SK-N-SH (cell line): ENCODE measurements at regions not wholly inside any gene's neighbourhood (a gene's known extent, or its start where the extent isn't known, plus 50 kb on each side); places are given as distances from the start of the nearest gene placed in this dataset.

ENCODE experiments used
- CTCF ChIA-PET: fragments of 300-600, 350-600 bp; formaldehyde crosslinking; extraction: SDS; loops from one replicate; lab custom pipeline; 2021; lab: Yijun Ruan, JAX
- POLR2A ChIA-PET: fragments of 350-600 bp; sonication (Branson Sonifier 250); formaldehyde crosslinking; extraction: SDS; loops from one replicate; lab custom pipeline; 2020; ENCODE audit warnings: antibody characterized with exemption, inconsistent platforms; lab: Yijun Ruan, JAX
- DNase-seq: peaks from one replicate; pipeline ENCODE4 v3.0.0; 2012
- H2AFZ ChIP-seq: fragments of 200-600 bp; sonication (generic); 2 replicates; pipeline ENCODE4 v1.8.1; 2016; ENCODE audit warnings: antibody characterized with exemption, mild to moderate bottlenecking, low read depth
- H3F3A ChIP-seq: fragments of 200-600 bp; sonication (generic); replicated peaks from 2 replicates; pipeline ENCODE3; 2016; ENCODE audit warnings: antibody characterized with exemption, mild to moderate bottlenecking; ENCODE audit not compliant: insufficient read depth
- H3K27ac ChIP-seq, 2 experiments: fragments of 200-500 bp in 1 of 2; fragments of 200-600 bp in 1 of 2; sonication (Bioruptor generic) in 1 of 2; sonication (generic), shearing (Covaris generic) in 1 of 2; 2 replicates each; pipeline versions ENCODE4 v1.5.1 to v1.6.1; 2014 to 2016; ENCODE audit warnings: low read depth in 2 of 2, inconsistent platforms in 1 of 2, low read length in 1 of 2, mild to moderate bottlenecking in 1 of 2, mixed read lengths in 1 of 2
- H3K27me3 ChIP-seq: fragments of 200-600 bp; sonication (generic), shearing (Covaris generic); 2 replicates; pipeline ENCODE4 v1.6.1; 2016; ENCODE audit warnings: mixed run types; ENCODE audit not compliant: insufficient read depth
- H3K36me3 ChIP-seq, 2 experiments: fragments of 200-500 bp in 1 of 2; fragments of 200-600 bp in 1 of 2; sonication (Bioruptor generic) in 1 of 2; sonication (generic) in 1 of 2; replicated peaks in 1 of 2; 2 replicates each; pipeline versions ENCODE3 to v1.5.1; 2014 to 2016; ENCODE audit warnings: low read length in 1 of 2, mild to moderate bottlenecking in 1 of 2; ENCODE audit not compliant: insufficient read depth in 2 of 2, control insufficient read depth in 1 of 2
- H3K4me1 ChIP-seq, 2 experiments: fragments of 200-500 bp in 1 of 2; fragments of 200-600 bp in 1 of 2; sonication (Bioruptor generic) in 1 of 2; sonication (generic), shearing (Covaris generic) in 1 of 2; 2 replicates each; pipeline versions ENCODE4 v1.5.1 to v1.6.1; 2014 to 2016; ENCODE audit warnings: low read depth in 1 of 2, low read length in 1 of 2, mixed run types in 1 of 2; ENCODE audit not compliant: insufficient read depth in 2 of 2, control insufficient read depth in 1 of 2
- H3K4me2 ChIP-seq: fragments of 200-600 bp; sonication (generic), shearing (Covaris generic); 2 replicates; pipeline ENCODE4 v1.6.1; 2017; ENCODE audit warnings: mixed run types
- H3K4me3 ChIP-seq, 2 experiments: fragments of 200-500 bp in 1 of 2; fragments of 200-600 bp in 1 of 2; sonication (Bioruptor generic) in 1 of 2; sonication (generic), shearing (Covaris generic) in 1 of 2; 2 replicates each; pipeline versions ENCODE4 v1.5.1 to v1.8.1; 2014 to 2016; ENCODE audit warnings: low read depth in 2 of 2, inconsistent platforms in 1 of 2, low read length in 1 of 2, mild to moderate bottlenecking in 1 of 2, mixed read lengths in 1 of 2, moderate library complexity in 1 of 2
- H3K79me2 ChIP-seq: fragments of 200-600 bp; sonication (generic); 2 replicates; pipeline ENCODE4 v1.8.1; 2017; ENCODE audit warnings: mild to moderate bottlenecking; ENCODE audit not compliant: insufficient read depth
- H3K9ac ChIP-seq: fragments of 200-600 bp; sonication (generic); 2 replicates; pipeline ENCODE4 v1.6.1; 2017; ENCODE audit warnings: mixed run types
- H3K9me2 ChIP-seq: fragments of 200-600 bp; sonication (generic); 2 replicates; pipeline ENCODE4 v1.6.1; 2017; ENCODE audit warnings: mixed run types
- H3K9me3 ChIP-seq: fragments of 200-600 bp; sonication (generic); 2 replicates; pipeline ENCODE4 v1.6.1; 2017; ENCODE audit warnings: mixed run types, mild to moderate bottlenecking, moderate library complexity
- H4K20me1 ChIP-seq: fragments of 200-600 bp; sonication (generic); 2 replicates; pipeline ENCODE4 v1.6.1; 2017; ENCODE audit warnings: mild to moderate bottlenecking, mixed run types; ENCODE audit not compliant: insufficient read depth
- CHD2 ChIP-seq: fragments of 150-350 bp; IDR thresholded peaks from 2 replicates; pipeline ENCODE4 v1.6.1; 2018; ENCODE audit warnings: low read length; ENCODE audit not compliant: partially characterized antibody
- CTCF ChIP-seq: fragments of 200-600 bp; sonication (generic); IDR thresholded peaks from 2 replicates; pipeline ENCODE4 v1.6.1; 2017; ENCODE audit warnings: antibody characterized with exemption, mild to moderate bottlenecking, moderate library complexity
- ELF1 ChIP-seq: IDR thresholded peaks from 2 replicates; pipeline ENCODE4 v1.4.0; 2012
- EP300 ChIP-seq, 2 experiments: IDR thresholded peaks; 2 replicates each; pipeline versions ENCODE4 v1.4.0 to v1.6.1; 2012; ENCODE audit warnings: borderline replicate concordance in 1 of 2, low read depth in 1 of 2, low read length in 1 of 2
- EZH2phosphoT487 ChIP-seq: fragments of 200-600 bp; sonication (generic); IDR thresholded peaks from 2 replicates; pipeline ENCODE4 v1.6.1; 2017; ENCODE audit warnings: low read depth, mixed run types, mild to moderate bottlenecking, antibody characterized with exemption, moderate library complexity, borderline replicate concordance
- FOXM1 ChIP-seq: IDR thresholded peaks from 2 replicates; pipeline ENCODE4 v1.4.0; 2012; ENCODE audit warnings: low read depth, mild to moderate bottlenecking
- GABPA ChIP-seq: IDR thresholded peaks from 2 replicates; pipeline ENCODE4 v1.4.0; 2012; ENCODE audit warnings: low read depth, mild to moderate bottlenecking
- JUND ChIP-seq: IDR thresholded peaks from 2 replicates; pipeline ENCODE4 v1.4.0; 2012
- MEF2A ChIP-seq: IDR thresholded peaks from 2 replicates; pipeline ENCODE4 v1.4.0; 2012; ENCODE audit warnings: low read depth, borderline replicate concordance
- NFIC ChIP-seq: IDR thresholded peaks from 2 replicates; pipeline ENCODE4 v1.4.0; 2012; ENCODE audit warnings: borderline replicate concordance
- NRF1 ChIP-seq: IDR thresholded peaks from 2 replicates; pipeline ENCODE4 v1.6.1; 2012; ENCODE audit warnings: low read depth, mild to moderate bottlenecking, low read length
- PBX3 ChIP-seq: IDR thresholded peaks from 2 replicates; pipeline ENCODE4; 2012
- RCOR1 ChIP-seq: fragments of 150-350 bp; IDR thresholded peaks from 2 replicates; pipeline ENCODE4 v1.6.1; 2017; ENCODE audit warnings: antibody characterized with exemption, low read length
- RFX5 ChIP-seq: IDR thresholded peaks from 2 replicates; pipeline ENCODE4 v1.6.1; 2012; ENCODE audit warnings: mild to moderate bottlenecking, improper control_type of control experiment, low read length
- RXRA ChIP-seq: IDR thresholded peaks from 2 replicates; pipeline ENCODE4 v1.4.0; 2012; ENCODE audit warnings: low read depth, mild to moderate bottlenecking, borderline replicate concordance
- SIN3A ChIP-seq: IDR thresholded peaks from 2 replicates; pipeline ENCODE4 v1.6.1; 2012; ENCODE audit warnings: low read depth, mild to moderate bottlenecking, low read length, moderate library complexity, borderline replicate concordance
- SMC3 ChIP-seq: IDR thresholded peaks from 2 replicates; pipeline ENCODE4 v1.6.1; 2012; ENCODE audit warnings: low read depth, low read length, improper control_type of control experiment
- TCF12 ChIP-seq: IDR thresholded peaks from 2 replicates; pipeline ENCODE4 v1.4.0; 2012
- TEAD4 ChIP-seq: IDR thresholded peaks from 2 replicates; pipeline ENCODE4 v1.4.0; 2012; ENCODE audit warnings: mild to moderate bottlenecking, borderline replicate concordance; ENCODE audit not compliant: insufficient read depth
- USF1 ChIP-seq: IDR thresholded peaks from 2 replicates; pipeline ENCODE4 v1.4.0; 2012; ENCODE audit warnings: low read depth, borderline replicate concordance
- USF2 ChIP-seq: fragments of 150-350 bp; IDR thresholded peaks from 2 replicates; pipeline ENCODE4 v1.6.1; 2017; ENCODE audit warnings: antibody characterized with exemption, low read length, low read depth, borderline replicate concordance
- YY1 ChIP-seq: IDR thresholded peaks from 2 replicates; pipeline ENCODE4 v1.4.0; 2012; ENCODE audit warnings: low read depth, mild to moderate bottlenecking
- ZBTB33 ChIP-seq: IDR thresholded peaks from 2 replicates; pipeline ENCODE4 v1.4.0; 2012; ENCODE audit warnings: low read depth, borderline replicate concordance
- WGBS: methylation state at CpG from one replicate; pipeline ENCODE4 v1.1.6; 2017; ENCODE audit warnings: low lambda C conversion rate; 5-methylcytosine and 5-hydroxymethylcytosine counted together

GRCh38 chr7:149375234-149376008 lies 85.4 kb downstream of the ZNF777 start:
- Histone ChIP-seq H3K9me2 (no peaks in the 10 kb centered on the region), H3K9ac (no peak overlapping the region), H3K4me2 (no peak overlapping the region), H3K79me2 (no peaks in the 10 kb centered on the region), H4K20me1 (no peaks in the 10 kb centered on the region), H3K4me3 (no peak overlapping the region), H3K36me3 (no peaks in the 10 kb centered on the region), H3F3A (no peaks in the 10 kb centered on the region), H3K27me3 (no peaks in the 10 kb centered on the region), H3K27ac (no peak overlapping the region), H2AFZ (no peak overlapping the region), H3K9me3 (peaks cover 10% of the 10 kb centered on the region), H3K4me1 (no peaks in the 10 kb centered on the region)
- ChIA-PET POLR2A (no interaction called here), CTCF (interaction anchor here (1.3 to 1.6 kb wide), 3 partner anchors 9 to 18 kb away, joined by 3 to 4 read pairs (median 3); no protein-coding TSS in a partner anchor)
- WGBS, result 21% methylated on average over 5 of the region's 5 CpGs
- TF ChIP-seq USF2 (no peak), YY1 (no peak), NRF1 (no peak), TCF12 (no peak)
- DNase-seq, result no peak

GRCh38 chr7:149377386-149377785 lies 83.5 kb downstream of the ZNF777 start:
- TF ChIP-seq CTCF (no peak), PBX3 (no peak), NFIC (no peak), GABPA (no peak), RXRA (no peak), RFX5 (no peak), TCF12 (no peak), RCOR1 (no peak), CHD2 (no peak), MEF2A (no peak), EZH2phosphoT487 (no peak), TEAD4 (no peak), JUND (no peak), USF1 (no peak), SMC3 (no peak), SIN3A (no peak), EP300 (IDR thresholded peaks at IDR 0.05; ENCODE audit: borderline replicate concordance in 1 of 2, low read depth in 1 of 2, low read length in 1 of 2) (no peak), ZBTB33 (no peak), ELF1 (no peak), FOXM1 (no peak)
- DNase-seq, result no peak
- no peaks in the 10 kb centered on the region for H3K79me2 ChIP-seq
- ChIA-PET POLR2A (no interaction called here), CTCF (interaction anchor here (1.0 kb wide), 1 partner anchor 30 kb away, joined by 4 read pairs; no protein-coding TSS in a partner anchor)
- H3K9me3 ChIP-seq, result peaks cover 10% of the 10 kb centered on the region
- no peaks in the 10 kb centered on the region for H3K4me1 ChIP-seq
- H2AFZ ChIP-seq, result no peak overlapping the region
- no peak overlapping the region for H3K4me2 ChIP-seq
- no peak overlapping the region for H3K27ac ChIP-seq
- no peaks in the 10 kb centered on the region for H3F3A ChIP-seq
- no peaks in the 10 kb centered on the region for H3K9me2 ChIP-seq
- WGBS, result 8% methylated on average over 3 of the region's 3 CpGs
- H3K9ac ChIP-seq, result no peak overlapping the region
- no peaks in the 10 kb centered on the region for H4K20me1 ChIP-seq
- H3K27me3 ChIP-seq, result no peaks in the 10 kb centered on the region
- no peak overlapping the region for H3K4me3 ChIP-seq
- no peaks in the 10 kb centered on the region for H3K36me3 ChIP-seq
